ENCODE measurements at regions not wholly inside any gene's neighbourhood (a gene's known extent, or its start where the extent isn't known, plus 50 kb on each side); places are given as distances from the start of the nearest gene placed in this dataset.

DNA sequence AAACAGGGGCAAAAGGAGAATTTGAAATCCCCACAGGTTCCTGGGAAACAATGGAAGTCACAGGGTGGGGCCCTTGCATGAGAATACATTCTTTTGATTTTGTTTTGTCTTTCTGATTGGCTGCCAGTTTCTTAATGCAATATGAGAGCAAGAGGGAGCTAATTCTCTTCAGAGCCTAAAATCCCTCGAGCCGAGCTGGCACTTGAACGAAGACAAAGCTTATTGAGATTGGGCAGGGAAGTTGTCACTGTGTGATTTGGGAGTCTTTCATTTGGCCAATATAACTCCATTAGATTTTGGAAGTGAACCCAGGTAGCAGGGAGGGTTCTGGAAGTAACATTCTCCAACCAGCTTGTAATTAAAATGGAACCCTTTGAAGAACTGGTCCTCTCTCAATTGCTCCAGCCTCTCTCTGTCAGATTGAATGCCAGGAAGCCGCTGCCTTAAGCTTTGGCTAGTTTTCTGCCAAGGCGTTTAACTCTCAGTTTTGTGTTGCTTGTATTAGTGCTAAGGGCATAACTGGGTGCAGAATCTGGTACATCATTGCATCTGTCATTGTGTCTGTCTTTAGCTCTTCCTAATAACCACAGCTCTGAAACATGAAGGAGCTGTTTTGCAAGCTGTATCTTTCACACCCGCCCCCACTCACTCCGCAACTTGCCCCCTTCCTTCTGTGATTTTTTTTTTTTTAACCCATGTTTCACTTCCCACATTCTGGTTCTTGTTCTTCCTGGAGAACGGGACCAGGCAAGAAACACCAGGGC is 272.0 kb downstream of the MAF start:
- H3K79me2 ChIP-seq: no peaks in the 10 kb centered on the region
- no peaks in the 10 kb centered on the region for H3K9me2 ChIP-seq (replicated peaks; ENCODE audit: insufficient read depth)
- H3K9me3 ChIP-seq (ENCODE audit: low read depth): no peaks in the 10 kb centered on the region
- DNase-seq (ENCODE audit: low spot score): no peak
- H3K27ac ChIP-seq: no peak overlapping the region
- peak overlapping the region; percentile 12 for H3K4me2 ChIP-seq
- no peak overlapping the region for H3K4me3 ChIP-seq
- TF ChIP-seq EZH2 (IDR thresholded peaks at IDR 0.05; ENCODE audit: borderline replicate concordance) (no peak), EZH2phosphoT487 (IDR thresholded peaks at IDR 0.05; ENCODE audit: low read depth, severe bottlenecking, unreplicated experiment) (no peak)
- 56% methylated on average over 8 of the region's 8 CpGs for WGBS (ENCODE audit: low lambda C conversion rate, missing lambda C conversion rate)
- H3K27me3 ChIP-seq: no peaks in the 10 kb centered on the region
- H4K20me1 ChIP-seq (ENCODE audit: insufficient read depth, poor library complexity, severe bottlenecking): no peaks in the 10 kb centered on the region
- H3K36me3 ChIP-seq (replicated peaks; ENCODE audit: insufficient read depth, low read depth): no peaks in the 10 kb centered on the region
- no peak overlapping the region for H2AFZ ChIP-seq
- peaks cover 16% of the 10 kb centered on the region for H3K4me1 ChIP-seq (ENCODE audit: insufficient read depth)

DNA sequence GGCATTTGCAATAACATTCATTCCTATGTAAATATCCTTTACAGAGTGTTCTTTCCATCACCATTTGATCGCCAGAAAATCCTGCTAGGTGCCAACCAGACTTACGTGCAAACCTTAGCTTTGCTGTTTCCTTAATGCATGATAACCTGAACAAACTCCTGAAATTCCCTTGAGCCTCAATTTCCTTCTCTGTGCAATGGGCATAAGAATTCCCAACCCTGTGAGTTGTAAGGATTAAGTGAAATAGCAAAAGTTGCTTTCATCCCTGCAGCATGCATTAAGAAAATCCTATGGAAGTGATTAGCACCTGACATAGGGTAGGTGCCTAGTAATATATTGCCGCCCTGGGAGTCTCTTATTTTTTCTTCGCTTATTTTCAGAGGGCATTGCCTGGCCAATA is 272.7 kb downstream of the MAF start:
- H3K4me3 ChIP-seq: no peak overlapping the region
- H2AFZ ChIP-seq: no peak overlapping the region
- no peaks in the 10 kb centered on the region for H3K9me3 ChIP-seq (ENCODE audit: low read depth)
- H4K20me1 ChIP-seq (ENCODE audit: insufficient read depth, poor library complexity, severe bottlenecking): no peaks in the 10 kb centered on the region
- no peaks in the 10 kb centered on the region for H3K9me2 ChIP-seq (replicated peaks; ENCODE audit: insufficient read depth)
- H3K4me2 ChIP-seq: no peak overlapping the region
- H3K36me3 ChIP-seq (replicated peaks; ENCODE audit: insufficient read depth, low read depth): no peaks in the 10 kb centered on the region
- 76% methylated on average over 4 of the region's 4 CpGs for WGBS (ENCODE audit: low lambda C conversion rate, missing lambda C conversion rate)
- no peaks in the 10 kb centered on the region for H3K79me2 ChIP-seq
- no peak for DNase-seq (ENCODE audit: low spot score)
- H3K4me1 ChIP-seq (ENCODE audit: insufficient read depth): peaks cover 16% of the 10 kb centered on the region
- no peak overlapping the region for H3K27ac ChIP-seq
- TF ChIP-seq EZH2phosphoT487 (IDR thresholded peaks at IDR 0.05; ENCODE audit: low read depth, severe bottlenecking, unreplicated experiment) (no peak), EZH2 (IDR thresholded peaks at IDR 0.05; ENCODE audit: borderline replicate concordance) (no peak)
- TF ChIP-seq, protein P1, sequence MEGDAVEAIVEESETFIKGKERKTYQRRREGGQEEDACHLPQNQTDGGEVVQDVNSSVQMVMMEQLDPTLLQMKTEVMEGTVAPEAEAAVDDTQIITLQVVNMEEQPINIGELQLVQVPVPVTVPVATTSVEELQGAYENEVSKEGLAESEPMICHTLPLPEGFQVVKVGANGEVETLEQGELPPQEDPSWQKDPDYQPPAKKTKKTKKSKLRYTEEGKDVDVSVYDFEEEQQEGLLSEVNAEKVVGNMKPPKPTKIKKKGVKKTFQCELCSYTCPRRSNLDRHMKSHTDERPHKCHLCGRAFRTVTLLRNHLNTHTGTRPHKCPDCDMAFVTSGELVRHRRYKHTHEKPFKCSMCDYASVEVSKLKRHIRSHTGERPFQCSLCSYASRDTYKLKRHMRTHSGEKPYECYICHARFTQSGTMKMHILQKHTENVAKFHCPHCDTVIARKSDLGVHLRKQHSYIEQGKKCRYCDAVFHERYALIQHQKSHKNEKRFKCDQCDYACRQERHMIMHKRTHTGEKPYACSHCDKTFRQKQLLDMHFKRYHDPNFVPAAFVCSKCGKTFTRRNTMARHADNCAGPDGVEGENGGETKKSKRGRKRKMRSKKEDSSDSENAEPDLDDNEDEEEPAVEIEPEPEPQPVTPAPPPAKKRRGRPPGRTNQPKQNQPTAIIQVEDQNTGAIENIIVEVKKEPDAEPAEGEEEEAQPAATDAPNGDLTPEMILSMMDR (IDR thresholded peaks at IDR 0.05; ENCODE audit: poor library complexity): no peak
- no peaks in the 10 kb centered on the region for H3K27me3 ChIP-seq

DNA sequence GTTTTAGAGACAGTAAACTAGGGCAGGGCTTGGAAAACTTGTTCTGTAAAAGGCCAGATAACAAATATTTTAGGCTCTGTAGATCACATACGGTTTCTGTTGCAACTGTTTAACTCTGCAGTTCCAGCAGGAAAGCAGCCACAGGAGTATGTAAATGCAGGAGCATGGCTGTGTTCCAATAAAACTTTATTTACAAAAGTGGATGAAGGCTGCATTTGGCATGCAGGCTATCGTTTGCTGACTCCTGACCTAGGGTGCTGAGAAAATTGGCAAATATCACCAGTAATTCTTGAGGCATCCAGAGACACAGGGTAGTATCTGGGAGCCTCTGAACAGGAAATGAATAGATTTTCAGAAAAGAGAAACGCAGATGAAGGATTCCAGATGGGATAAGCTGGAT is 274.0 kb downstream of the MAF start:
- Histone ChIP-seq H3K36me3 (replicated peaks; ENCODE audit: insufficient read depth, low read depth) (no peaks in the 10 kb centered on the region), H3K4me2 (no peak overlapping the region), H2AFZ (no peak overlapping the region), H3K79me2 (no peaks in the 10 kb centered on the region), H4K20me1 (ENCODE audit: insufficient read depth, poor library complexity, severe bottlenecking) (no peaks in the 10 kb centered on the region), H3K9me2 (replicated peaks; ENCODE audit: insufficient read depth) (no peaks in the 10 kb centered on the region), H3K4me3 (no peak overlapping the region), H3K9me3 (ENCODE audit: low read depth) (no peaks in the 10 kb centered on the region), H3K27ac (no peak overlapping the region), H3K27me3 (no peaks in the 10 kb centered on the region), H3K4me1 (ENCODE audit: insufficient read depth) (peaks cover 16% of the 10 kb centered on the region)
- WGBS (ENCODE audit: low lambda C conversion rate, missing lambda C conversion rate): 65% methylated on average over 3 of the region's 3 CpGs
- no peak for TF ChIP-seq EZH2phosphoT487 (IDR thresholded peaks at IDR 0.05; ENCODE audit: low read depth, severe bottlenecking, unreplicated experiment)
- TF ChIP-seq, protein P1 (IDR thresholded peaks at IDR 0.05; ENCODE audit: poor library complexity): no peak
- no peak for TF ChIP-seq EZH2 (IDR thresholded peaks at IDR 0.05; ENCODE audit: borderline replicate concordance)
- DNase-seq (ENCODE audit: low spot score): no peak

DNA sequence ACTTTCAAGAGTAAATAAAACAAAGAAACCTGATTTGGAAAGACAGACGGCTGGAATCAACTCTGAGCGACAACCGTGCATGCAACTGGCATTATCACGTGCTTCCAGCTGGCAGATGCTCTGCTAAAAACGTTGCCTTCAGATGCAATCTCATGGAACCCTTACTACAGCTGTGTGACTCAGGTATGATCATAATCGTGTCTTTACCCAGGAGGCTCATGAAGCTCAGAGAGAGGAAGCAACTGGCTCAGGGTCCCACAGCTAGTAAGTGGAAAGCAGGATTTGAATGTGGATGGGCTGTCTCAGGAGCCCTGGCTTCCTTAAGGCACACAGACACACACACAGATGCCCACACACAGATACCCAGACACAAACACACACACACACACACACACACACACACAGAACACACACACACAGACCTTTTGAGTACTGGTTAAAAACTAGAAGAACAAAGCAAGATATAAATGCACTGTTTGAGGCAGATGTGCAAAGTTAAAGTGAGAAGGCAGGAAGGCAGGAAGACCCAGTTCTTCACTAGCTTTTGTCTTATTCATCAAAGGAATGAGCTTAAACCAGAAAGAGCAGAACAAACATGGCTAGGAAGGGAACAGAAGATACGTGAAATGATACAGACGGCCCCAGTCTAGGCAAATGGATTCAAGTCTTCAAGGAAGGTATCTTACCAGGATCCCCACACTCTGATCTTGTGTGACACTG is 275.2 kb downstream of the MAF start:
- H3K9me3 ChIP-seq (ENCODE audit: low read depth): no peaks in the 10 kb centered on the region
- H3K4me2 ChIP-seq: no peak overlapping the region
- H2AFZ ChIP-seq: no peak overlapping the region
- 72% methylated on average over 8 of the region's 8 CpGs for WGBS (ENCODE audit: low lambda C conversion rate, missing lambda C conversion rate)
- TF ChIP-seq EZH2 (IDR thresholded peaks at IDR 0.05; ENCODE audit: borderline replicate concordance) (no peak), EZH2phosphoT487 (IDR thresholded peaks at IDR 0.05; ENCODE audit: low read depth, severe bottlenecking, unreplicated experiment) (no peak)
- TF ChIP-seq, protein P1 (IDR thresholded peaks at IDR 0.05; ENCODE audit: poor library complexity): no peak
- no peak overlapping the region for H3K27ac ChIP-seq
- H3K36me3 ChIP-seq (replicated peaks; ENCODE audit: insufficient read depth, low read depth): no peaks in the 10 kb centered on the region
- no peaks in the 10 kb centered on the region for H3K9me2 ChIP-seq (replicated peaks; ENCODE audit: insufficient read depth)
- H3K79me2 ChIP-seq: no peaks in the 10 kb centered on the region
- H3K4me3 ChIP-seq: no peak overlapping the region
- peaks cover 11% of the 10 kb centered on the region for H3K4me1 ChIP-seq (ENCODE audit: insufficient read depth)
- no peak for DNase-seq (ENCODE audit: low spot score)
- no peaks in the 10 kb centered on the region for H3K27me3 ChIP-seq
- no peaks in the 10 kb centered on the region for H4K20me1 ChIP-seq (ENCODE audit: insufficient read depth, poor library complexity, severe bottlenecking)
